ENCODE measurements at regions not wholly inside any gene's neighbourhood (a gene's known extent, or its start where the extent isn't known, plus 50 kb on each side); places are given as distances from the start of the nearest gene placed in this dataset.

DNA sequence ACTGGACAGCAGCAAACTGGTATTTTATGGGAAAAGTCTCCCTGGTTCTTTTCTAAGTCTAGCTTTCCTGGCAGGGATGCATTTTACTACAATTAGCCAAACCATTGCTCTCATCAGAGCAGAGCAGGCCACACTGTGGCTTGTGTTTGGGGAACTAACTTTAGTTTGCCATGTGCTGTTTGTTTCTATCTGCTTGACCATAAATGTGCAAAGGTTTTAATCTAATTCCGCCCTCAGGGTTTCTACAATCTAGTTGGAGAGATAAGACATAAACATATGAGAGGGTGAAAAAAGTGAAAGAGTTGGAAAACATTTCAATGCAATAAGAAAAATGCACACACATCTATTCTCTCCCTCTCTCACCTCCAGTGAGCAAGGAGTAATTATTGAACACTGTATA, 86.9 kb upstream of the MAPK4 start:
- DNase-seq (ENCODE audit: low spot score), result no peak
- intact Hi-C loops (cut with DNase I), result no loop called here

DNA sequence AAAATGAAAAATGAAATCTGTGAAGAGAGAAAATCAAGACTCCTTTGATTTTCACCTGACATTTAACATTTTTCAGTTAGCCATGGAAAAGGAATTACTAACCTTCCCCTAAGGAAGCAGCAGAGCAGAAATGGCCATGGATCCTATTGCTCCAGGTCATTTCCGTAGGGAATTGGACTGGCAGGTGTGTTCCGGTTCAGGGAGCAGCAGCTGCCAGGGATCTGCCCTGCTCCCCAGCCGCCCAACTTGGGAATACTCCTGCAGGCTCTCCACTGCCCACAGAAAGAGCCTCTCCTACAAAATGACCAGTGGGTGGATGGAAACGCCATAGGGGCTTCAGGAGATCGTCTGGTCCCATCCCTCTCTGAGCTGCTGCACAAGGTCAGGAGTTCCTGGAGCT, 86.0 kb upstream of the MAPK4 start:
- no peak for DNase-seq (ENCODE audit: low spot score)
- intact Hi-C loops (cut with DNase I), result no loop called here

DNA sequence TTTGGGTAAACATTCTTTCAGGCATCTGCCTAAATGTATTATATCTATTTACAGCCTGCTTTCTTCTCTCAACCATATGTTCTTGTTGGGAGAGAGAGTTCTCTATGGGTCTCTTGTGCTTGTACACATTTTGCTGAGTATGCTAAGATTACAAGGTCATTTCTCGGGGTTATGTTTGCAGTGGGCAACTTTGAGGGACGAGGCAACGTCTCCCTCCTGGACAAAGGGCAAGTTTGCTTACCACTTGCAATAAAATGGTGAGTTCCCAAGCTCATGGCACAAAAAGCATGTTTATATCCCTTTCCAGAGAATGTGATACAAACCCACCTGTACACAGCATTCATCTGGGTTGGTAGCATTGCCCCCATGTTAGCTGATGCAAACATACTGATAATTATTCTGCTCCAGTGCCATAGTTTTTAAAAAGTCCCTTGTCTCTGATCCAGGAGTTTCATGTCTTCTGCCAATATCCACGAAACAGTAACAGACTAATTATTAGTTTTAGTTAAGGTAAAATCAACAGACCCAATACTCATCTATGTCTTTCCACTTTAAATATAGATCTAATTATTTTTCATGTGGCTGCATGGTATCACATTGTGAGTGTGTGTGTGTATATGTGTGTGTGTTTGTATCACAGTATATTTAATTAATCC, 84.2 kb upstream of the MAPK4 start:
- DNase-seq (ENCODE audit: low spot score), result no peak
- intact Hi-C loops (cut with DNase I), result no loop called here

DNA sequence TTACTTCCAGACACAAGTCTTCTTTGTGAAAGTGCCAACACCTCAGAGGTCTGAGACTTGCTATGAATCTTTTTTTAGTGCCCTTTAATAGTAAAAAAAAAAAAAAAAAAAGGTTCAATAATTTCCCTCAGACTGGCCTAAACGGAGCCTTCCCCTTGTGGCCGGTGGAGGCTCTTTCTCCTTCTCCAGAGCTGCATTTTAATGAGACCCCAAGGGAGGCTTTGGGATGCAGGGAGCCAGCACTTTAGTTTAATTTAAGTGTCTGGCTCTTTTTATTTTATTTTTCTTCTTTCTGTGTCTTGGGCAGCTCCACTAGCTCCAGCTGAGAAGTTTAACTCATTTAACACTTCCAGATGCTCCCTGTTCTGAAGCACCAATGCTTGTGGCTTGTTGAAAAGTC, 67.8 kb upstream of the MAPK4 start:
- intact Hi-C loops (cut with DNase I), result no loop called here
- DNase-seq (ENCODE audit: low spot score), result no peak

DNA sequence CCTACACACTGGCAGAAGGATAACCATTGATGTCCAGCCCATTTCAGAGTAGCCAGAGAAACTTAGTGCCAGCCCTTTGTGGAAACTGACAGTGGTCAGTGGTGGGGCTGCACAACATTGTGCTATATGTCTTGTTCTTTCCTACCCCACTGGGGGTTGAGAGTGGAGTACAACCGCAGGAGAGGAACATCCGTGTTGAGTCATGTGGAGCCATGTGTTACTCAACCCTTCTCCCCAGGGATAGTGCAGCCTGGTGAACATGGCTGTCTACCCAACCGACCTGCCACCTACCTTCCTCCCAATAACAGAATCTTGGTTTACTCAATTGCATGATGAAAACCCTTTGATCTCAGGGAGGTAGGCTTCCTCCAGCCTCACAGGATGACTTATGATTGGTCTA, 65.3 kb upstream of the MAPK4 start:
- intact Hi-C loops (cut with DNase I), result no loop called here
- DNase-seq (ENCODE audit: low spot score), result no peak

DNA sequence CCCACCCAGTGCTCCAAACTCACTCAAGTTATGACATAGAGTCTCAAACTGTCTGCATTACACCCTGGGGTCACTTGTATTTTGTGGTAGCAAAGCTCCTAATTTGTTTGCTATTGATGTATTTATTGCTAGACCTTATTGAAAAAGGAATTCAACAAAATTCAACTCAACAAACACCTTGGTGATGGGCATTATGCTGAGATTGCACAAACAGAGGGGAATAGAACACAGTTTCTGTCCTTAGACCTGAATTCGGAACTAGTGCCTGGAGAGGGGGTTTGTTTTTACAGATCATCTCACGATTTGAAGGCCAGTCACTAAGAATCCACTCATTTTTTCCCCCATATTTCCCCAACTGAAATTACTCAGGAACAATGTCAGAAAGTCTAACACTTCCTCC, 53.5 kb upstream of the MAPK4 start:
- intact Hi-C loops (cut with DNase I), result loop anchor here in 1 of 2 donors (10.0 kb wide), 1 partner anchor 278 kb away; no protein-coding TSS in a partner anchor

DNA sequence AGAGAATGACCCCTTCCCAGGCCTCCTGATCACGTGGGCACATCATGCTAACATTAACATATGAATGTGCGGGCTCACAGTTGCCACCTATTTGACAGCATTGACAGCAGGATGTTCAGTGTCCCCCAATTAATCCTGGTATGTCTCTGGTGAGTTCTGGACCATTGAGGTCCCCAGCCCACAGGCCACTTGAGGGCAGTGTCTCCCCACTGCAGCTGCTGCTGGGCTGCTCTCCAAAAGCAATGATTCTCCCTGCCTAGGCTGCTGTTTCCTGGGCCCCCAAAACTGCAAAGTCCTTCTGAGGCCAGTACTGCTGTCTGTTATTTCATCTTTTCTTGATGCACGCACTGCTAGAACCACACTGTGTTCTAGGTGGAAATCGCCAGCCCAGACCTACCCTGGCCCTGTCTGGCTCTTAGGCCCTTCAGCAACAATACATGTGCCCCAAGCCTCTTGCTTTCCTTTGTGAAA, 52.7 kb upstream of the MAPK4 start:
- intact Hi-C loops (cut with DNase I), result loop anchor here in 1 of 2 donors (10.0 kb wide), 1 partner anchor 278 kb away; no protein-coding TSS in a partner anchor
- DNase-seq (ENCODE audit: low spot score), result peak; percentile 80

More for the DNA sequence above, 53.5 kb upstream of the MAPK4 start:
- no peak for DNase-seq (ENCODE audit: low spot score)

DNA sequence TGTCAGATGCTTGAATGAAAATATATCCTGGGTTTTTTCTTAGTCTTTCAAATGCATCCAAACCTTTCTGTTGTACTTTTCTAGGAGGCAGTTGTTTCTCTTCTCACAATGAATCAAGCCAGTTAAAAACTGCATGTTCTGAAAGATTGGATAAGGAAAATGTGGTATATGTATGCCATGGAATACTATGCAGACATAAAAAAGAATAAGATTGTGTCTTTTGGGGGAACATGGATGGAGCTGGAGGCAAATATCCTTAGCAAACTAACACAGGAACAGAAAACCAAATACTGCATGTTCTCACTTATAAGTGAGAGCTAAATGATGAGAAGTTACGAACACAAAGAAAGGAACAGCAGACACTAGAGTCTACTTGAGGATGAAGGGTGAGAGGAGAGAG, 51.7 kb upstream of the MAPK4 start:
- no peak for DNase-seq (ENCODE audit: low spot score)
- intact Hi-C loops (cut with DNase I), result loop anchor here (2.0 to 10.0 kb wide), 2 partner anchors 277 kb away; no protein-coding TSS in a partner anchor

DNA sequence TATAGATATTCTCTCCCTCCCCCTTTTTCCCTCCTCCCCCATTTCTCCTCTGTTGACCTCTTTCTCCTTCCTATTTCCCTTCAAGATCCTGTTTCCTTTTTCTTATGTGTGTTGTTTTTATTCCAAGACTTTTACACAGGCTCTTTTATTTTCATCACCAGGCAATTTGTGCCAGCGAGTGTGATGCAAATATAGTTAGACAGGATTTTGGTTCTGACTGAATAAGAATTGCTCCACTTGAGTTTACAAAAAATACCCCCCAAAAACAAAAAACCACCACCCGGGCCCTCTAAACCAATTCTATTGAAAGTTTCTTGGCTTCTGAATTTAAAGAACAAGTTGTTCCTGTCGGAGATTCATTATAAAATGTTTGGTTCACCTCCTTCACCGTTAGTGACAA, 50.9 kb upstream of the MAPK4 start:
- intact Hi-C loops (cut with DNase I), result loop anchor here (2.0 to 10.0 kb wide), 2 partner anchors 276 kb away; no protein-coding TSS in a partner anchor
- no peak for DNase-seq (ENCODE audit: low spot score)
